ENCODE measurements at regions not wholly inside any gene's neighbourhood (a gene's known extent, or its start where the extent isn't known, plus 50 kb on each side); places are given as distances from the start of the nearest gene placed in this dataset.

DNA sequence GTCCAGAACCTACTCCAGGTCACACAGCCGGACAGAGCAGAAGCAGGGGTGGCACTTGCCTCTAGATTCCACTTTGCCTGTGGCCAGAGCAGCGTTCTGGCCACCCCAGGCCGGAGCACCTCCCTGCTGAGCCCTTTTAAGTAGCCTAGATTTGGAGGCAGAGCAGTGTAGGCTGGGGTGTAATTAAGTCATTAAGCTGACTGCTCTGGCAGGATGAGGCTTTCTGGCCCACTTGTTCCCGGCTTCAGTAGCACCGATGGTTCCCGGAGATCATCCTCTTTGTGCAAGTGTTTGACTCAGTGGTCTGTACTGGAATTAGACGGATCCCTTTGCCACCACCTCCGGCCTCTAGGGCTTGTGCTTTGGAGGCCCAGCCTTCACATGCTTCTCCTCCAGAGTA lies 281.9 kb upstream of the ANKRD55 start:
- DNase-seq (ENCODE audit: low read depth in 2 of 2), result no peak

DNA sequence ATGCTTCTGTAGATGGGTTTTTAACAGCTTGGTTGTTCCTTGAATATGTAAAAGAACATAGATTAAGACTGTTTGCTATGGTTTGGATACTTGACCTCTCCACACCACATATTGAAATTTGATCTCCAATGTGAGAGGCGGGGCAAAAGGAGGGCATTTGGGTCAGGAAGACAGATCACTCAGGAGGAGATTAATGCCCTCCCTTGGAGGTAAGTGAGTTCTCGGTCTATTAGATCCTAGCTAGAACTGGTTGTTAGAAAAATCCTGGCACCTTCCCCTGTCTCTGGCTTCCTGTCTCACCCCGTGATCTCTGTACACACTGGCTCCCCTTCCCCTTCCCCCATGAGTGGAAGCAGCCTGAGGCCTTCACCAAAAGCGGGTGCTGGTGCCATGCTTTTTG lies 281.1 kb upstream of the ANKRD55 start:
- DNase-seq (ENCODE audit: low read depth in 2 of 2), result no peak

DNA sequence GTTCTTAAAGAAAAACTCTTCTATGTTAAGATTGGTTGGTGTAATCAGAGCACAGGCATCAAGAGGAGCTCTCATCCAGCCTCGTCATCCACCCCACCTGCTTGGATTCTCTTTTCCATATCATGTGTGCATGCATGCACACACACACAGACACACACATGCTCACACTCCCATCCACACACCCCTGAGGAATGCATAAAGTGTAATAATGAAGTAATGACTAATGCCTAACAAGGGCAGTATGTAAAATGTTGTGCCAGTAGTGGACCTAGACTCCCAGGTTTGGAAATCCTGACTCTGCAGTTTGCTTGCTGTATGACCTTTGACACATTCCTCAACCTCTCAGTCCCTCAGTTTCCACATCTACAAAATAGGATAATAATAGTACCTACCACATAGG lies 280.0 kb upstream of the ANKRD55 start:
- DNase-seq (ENCODE audit: low read depth in 2 of 2), result no peak

DNA sequence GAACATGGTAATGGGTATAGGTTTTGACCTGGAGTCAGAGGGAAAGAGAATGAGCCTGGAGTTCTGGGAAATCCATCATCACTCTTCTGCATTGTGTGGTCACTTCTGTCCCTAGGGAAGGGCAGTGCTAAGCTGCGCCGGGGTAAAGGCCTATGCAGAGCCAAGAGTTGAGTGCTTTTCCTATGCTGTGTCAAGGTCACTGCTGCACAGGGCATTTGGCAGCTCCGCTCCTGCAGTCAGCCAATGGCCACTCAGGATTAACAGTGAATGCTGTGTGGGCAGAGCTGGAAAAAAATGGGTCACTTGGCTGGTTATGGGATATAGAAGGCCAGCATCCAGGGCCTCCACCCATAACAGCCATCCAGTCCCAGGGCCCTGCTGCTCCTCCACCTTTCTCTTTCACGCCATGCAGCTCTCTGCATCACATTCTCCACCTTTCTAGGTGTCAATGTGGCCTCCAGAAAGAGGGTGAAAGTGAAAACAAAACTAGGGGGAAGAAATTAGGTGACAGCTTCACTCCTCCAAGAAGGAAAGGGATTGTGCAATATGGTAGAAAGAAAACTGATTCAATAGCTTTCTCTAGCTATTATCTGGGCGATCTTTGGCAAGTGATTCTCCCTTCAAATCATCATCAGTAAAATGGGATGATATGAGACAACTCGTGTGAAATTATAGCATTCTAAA lies 279.3 kb upstream of the ANKRD55 start:
- DNase-seq (ENCODE audit: low read depth in 2 of 2), result no peak

DNA sequence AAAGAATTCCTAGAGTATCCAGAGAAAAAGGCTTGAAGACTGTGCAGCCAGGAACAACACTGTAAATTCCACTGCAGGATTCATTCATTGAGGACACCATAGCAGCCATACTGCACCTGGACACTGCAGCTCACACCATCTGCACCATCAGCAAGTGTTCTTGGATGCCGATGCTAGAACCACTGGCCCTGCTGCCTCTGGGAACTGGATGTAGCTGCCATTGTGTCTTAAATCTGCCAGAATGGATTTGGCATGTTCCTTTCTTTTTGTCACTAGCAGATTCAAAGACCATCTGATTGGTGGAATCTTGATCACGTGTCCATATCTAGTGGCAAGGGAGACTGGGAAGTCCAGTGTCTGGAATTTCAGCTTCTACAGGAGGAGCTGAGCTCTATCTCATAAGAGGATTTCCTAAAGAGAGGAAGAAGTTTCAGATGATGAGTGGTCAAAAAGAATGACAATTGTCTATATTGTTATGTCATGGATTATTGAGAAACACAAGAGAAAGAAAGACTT lies 278.3 kb upstream of the ANKRD55 start:
- no peak for DNase-seq (ENCODE audit: low read depth in 2 of 2)

DNA sequence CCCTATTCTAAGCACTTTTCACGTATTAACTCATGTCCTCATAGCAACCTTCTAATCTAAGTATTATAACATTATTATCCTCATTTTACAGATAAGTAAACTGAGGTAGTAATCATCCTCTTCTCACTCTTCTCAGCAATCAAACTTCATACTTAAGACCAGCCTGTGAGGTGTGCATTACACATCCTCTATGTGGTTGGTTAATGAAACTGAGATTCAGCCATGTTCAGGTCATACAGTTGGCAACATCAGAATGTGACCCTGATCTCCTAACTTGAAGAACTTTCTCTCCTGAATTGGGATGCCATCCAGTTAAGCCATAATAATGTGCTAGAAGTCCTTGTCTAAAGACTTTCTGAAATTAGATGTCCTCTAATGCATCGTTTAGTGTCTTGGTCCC lies 275.1 kb upstream of the ANKRD55 start:
- DNase-seq (ENCODE audit: low read depth in 2 of 2), result no peak

DNA sequence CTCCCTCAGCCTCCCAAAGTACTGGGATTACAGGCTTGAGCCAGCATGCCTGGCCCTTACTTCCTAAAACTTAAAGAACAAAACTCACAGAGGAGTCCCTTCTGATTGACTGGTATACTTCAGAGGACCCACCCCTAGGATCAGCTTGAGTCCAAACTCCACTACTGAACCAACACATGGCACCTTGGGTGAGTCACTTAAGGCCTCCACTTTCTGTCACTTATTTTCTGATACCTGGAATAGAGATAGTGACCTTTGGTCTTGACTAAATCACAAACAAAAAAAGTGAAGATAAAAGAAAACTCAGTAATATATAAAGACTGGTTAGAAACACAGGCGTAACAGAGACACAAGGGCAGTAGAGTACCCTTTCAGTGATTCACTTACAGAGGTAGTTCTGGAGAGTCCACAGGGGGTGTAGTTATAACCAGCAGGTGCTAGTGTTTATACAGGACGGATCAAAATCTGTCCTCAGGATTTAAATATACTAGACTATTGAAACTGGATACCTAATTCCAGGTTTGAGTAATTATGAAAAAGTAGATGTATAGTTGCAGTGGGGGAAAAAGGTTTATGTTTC lies 274.3 kb upstream of the ANKRD55 start:
- no peak for DNase-seq (ENCODE audit: low read depth in 2 of 2)

DNA sequence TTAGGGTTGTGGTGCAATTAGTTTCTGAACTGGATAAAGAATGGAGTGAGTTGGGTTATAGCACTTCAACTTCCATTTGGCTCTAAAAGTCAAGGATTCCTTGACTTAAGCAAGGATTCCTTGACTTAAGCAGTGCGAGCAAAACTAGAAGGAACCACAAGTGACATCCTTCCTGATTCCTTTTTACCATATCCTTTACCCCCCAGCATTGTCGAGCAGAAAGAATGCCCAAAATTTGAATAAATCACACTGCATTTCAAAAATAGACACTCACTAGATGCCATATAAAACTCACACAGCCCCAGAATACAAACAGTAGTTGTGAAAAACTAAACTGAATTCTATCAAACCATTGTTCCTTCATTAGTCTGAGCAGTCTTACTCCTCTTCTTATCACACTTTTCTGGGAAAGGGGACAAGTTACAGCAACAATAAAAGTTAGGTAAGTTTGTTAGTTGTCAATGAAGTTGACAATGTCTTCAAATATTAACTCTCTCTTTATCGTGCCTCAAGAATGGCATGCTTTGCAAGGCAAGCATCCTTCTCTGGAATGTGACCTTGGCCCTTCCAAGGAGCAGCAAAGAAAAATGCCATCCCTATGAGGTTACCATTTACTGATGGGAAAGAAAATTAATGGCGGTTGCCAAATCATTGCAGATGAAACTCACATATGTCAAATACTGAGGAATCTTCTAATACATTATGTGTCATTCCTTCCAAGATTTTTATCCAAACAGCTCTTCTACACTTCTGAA lies 273.3 kb upstream of the ANKRD55 start:
- no peak for DNase-seq (ENCODE audit: low read depth in 2 of 2)

DNA sequence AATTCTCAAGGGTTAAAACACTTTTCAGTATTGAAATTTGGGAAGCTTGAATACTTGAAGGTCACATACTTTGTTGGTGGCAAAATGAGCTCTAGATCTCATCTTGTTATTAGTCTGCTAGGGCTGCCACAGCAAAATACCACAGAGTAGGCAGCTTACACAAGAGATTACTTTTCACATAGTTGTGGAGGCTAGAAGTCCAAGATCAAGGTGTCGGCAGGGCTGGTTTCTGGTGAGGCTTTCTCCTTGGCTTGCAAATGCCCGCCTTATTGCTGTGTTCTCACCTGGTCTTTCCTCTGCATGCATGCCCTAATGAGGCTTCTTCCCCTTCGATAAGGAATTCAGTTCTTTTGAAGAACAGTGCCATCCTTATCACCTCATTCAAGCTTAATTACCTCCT lies 270.8 kb upstream of the ANKRD55 start:
- DNase-seq (ENCODE audit: low read depth in 2 of 2), result no peak

DNA sequence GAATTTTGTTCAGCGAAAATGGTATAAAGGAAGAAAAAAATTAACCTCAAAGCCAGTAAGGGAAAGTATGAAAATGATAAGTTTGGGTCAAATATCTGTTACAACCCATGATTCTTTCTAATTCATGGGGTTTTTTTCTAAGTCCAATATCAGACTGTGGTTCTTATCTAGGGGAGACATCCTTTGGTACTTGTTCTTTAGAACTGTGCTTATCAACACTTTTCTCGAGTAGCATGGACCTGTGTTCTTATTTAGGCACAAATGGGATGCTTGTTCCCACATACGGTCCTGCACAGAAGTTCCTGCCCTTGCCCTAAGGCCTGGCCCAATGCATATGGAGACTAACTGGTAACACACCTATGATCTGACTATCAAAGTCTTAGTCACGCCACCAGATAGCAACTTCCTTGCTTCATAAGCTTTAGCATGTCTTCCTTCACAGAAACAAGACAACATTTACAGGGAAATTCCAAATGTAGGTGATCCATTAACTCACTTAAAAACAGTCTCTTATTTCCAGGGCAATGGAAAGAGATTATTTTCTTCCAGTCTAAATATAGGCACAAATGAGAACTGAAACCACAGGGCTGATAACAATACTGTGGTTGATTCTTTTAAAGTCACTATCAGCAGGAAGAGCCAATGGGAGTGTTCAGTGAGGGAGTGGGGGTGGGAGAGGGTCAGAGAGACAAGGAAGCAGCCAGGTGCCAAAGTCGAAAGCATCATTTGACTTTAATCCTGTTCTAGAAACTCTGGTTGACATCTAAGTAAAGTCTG lies 268.8 kb upstream of the ANKRD55 start:
- no peak for DNase-seq (ENCODE audit: low read depth in 2 of 2)

DNA sequence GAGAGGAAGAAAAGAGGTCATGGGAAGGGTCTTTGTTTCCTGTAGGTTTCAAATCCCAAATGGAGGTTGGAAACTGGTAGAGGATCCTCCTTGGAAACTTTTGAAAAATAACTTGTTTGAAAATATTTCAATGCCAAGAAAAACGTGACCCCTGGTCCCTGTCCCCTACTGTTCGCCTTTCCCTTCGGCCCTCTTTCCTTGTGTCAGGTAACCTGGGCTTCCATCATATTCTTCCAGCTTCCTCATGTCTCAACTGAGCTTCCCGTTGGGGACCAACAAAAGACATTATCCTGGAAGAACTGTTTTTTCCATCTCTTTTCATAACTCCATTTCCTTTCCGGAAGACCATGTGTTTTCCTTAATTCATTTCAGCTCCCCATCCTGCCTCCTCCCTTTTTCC lies 266.8 kb upstream of the ANKRD55 start:
- no peak for DNase-seq (ENCODE audit: low read depth in 2 of 2)

DNA sequence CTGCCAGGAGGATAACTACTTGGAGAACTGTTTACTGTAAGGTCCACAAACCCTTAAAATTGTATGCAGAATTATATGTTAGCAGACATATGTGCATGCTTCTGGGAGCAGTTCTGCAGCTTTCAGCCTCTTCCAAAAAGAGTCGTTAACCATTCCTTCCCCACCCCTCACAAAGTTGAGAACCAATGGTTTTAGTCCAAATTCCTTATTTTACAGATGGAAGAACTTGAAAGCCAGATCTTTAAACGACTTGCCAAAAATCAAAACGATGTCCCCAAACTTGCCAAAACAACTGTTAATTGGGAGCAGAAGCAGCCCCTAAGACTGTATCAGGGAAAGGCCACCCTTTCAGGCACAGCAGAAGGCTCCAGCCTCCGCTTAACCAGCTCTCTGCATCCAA lies 266.4 kb upstream of the ANKRD55 start:
- DNase-seq (ENCODE audit: low read depth in 2 of 2), result no peak

DNA sequence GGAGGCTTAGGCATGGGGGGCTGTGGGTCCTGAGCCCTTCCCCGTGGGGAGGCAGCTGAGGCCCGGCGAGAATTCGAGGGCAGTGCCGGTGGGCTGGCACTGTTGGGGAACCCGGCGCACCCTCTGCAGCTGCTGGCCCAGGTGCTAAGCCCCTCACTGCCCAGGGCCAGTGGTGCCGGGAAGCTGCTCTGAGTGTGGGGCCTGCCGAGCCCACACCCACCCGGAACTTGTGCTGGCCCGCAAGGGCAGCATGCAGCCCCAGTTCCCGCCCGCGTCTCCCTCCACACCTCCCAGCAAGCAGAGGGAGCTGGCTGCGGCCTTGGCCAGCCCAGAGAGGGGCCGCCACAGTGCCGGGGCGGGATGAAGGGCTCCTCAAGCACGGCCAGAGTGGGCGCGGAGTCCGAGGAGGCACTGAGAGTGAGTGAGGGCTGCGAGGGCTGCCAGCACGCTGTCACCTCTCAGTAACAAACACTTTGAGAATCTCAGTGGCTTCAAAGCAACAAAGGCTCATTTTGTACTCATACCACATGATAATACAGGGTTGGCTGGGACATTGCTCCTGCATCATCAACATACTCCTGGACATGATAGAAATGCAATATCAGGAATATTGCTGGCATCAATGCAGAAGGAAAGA lies 265.7 kb upstream of the ANKRD55 start:
- no peak for DNase-seq (ENCODE audit: low read depth in 2 of 2)

DNA sequence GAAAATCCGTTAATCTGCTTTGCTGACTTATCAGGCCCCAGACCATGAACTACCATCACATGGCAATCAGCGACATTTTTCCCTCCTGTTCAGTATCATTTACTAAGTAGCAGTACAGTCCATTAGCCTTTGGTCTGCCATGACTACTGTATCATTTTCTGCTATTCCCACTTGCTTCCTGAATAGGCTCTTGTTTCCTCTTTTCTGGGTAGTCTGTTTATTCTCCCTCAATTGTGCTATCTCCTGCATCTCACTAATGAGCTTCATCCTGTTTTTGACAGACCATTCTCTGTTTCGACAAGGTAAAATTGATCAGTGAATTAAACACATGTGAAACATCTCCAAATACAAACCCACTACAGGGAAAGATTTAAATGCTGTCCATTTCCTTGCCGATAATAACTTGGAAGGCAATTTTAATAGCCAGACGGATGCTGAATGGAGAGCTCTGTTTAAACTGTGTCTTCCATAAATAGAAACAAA lies 263.5 kb upstream of the ANKRD55 start:
- DNase-seq (ENCODE audit: low read depth in 2 of 2), result no peak

DNA sequence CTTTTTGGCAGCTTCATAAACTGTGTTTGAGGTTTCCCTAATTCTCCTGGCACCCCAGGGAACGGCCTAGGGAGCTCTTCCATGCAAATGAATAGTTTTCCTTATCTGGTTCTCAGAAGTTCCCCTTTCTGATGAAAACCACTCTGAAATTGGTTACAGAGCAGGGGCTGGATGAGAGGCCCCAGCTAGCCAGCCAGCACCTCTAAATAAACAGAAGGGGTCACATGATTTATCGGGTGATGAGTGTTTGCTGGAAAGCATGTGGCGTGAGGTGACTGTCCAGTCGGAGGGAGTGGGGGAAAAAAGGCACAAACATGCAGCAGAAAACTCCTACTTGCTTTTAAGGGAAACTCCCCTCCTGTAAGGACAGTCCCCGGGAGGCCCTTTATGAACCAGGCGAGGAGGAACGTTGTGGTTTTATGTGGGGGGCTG lies 261.2 kb upstream of the ANKRD55 start:
- no peak for DNase-seq (ENCODE audit: low read depth in 2 of 2)

DNA sequence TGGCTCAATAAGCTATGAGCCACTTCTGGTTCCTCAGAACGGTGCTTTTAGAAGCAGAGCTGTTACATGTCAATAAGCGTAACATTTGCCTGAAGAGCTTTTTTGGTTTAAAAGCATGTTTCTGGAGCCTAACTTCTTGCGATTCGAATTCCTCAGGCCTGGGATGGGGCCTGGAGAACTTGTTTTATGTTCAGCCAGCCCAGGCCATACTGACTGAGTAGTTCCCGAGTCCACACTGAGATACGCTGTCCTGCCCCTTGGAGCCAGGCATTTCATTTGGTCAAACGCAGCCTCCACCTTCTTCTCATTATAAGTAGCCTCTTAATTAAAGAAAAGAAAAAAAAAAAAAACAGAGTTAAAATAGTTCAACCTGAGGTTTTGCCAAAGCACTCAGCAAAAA lies 260.6 kb upstream of the ANKRD55 start:
- no peak for DNase-seq (ENCODE audit: low read depth in 2 of 2)

DNA sequence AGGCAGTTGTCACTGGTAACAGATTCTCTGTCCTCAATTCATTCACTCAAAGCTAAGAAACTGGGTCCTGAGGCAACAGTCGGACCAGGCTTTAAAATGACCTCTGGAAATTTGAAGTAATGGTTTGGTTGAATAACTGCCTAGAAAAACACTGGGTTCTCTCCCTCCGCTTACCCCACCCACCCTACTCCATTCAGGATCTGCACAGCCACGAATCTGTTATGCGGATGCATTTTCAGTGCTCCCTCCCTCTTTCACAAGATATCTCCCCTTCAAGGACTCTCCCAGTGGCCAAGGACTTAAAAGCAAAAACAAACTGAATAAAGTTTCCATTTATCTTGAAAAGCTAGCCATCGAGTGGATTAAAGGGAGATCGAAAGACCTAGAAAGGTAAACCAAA lies 260.2 kb upstream of the ANKRD55 start:
- no peak for DNase-seq (ENCODE audit: low read depth in 2 of 2)

DNA sequence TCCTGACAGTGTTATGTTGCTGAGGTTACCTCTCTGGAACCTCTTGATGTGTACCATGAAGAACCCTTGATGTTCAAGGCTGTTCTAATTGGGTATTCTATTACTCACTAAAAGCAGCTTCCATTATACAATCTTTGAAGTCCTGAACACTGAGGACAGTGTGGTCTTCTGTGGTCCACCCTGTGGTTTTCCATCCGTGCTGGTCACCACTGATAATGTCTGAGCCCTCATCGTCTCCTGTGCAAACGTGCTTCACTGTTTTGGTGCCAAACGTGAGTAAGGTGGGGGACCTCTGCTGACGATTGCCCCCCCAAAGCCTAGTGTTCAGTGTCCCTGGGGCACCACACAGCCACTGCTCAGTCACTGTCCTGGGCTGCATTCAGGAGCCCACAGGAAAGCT lies 259.7 kb upstream of the ANKRD55 start:
- DNase-seq (ENCODE audit: low read depth in 2 of 2), result no peak

DNA sequence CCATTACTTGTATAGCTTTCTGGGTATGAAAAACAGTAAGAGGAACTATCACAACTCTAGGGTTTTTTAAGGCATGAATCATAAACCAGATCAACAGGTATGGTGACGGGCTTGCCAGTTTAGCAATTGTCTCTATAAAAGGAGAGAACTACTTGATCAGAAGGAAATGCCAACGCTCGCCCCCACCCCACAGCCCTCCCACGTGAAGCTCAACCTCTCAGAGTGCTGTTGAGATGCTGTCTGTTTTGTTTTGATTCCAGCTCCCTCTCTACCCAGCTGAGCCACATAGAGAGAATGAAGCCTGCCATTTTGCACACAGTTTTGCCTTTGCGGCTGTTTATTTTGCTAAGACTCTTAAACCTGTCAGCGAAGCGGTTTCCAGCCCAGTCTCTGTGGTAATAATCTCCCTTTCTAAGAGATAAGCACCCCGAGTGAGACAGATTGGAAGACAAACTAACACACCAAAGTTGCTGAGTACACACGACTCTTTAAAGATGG lies 257.9 kb upstream of the ANKRD55 start:
- no peak for DNase-seq (ENCODE audit: low read depth in 2 of 2)

DNA sequence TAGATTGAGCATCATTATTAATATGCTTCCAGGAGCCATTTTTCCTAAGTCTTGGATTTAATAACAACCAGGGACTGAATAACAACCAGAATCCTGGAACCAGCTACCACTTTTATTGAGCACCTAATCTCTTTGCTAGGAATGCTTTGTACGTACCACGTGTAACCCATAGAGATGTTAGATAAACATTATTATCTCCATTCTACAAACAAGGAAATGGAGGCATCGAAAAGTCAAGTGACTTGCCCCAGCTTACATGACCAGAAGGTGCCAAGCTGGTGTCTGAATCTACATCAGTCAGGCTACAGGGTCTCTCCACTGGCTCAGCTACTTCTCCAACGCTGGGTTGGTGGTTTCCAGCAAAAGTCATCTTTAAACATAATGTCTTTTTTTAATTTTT lies 256.1 kb upstream of the ANKRD55 start:
- DNase-seq (ENCODE audit: low read depth in 2 of 2), result no peak

DNA sequence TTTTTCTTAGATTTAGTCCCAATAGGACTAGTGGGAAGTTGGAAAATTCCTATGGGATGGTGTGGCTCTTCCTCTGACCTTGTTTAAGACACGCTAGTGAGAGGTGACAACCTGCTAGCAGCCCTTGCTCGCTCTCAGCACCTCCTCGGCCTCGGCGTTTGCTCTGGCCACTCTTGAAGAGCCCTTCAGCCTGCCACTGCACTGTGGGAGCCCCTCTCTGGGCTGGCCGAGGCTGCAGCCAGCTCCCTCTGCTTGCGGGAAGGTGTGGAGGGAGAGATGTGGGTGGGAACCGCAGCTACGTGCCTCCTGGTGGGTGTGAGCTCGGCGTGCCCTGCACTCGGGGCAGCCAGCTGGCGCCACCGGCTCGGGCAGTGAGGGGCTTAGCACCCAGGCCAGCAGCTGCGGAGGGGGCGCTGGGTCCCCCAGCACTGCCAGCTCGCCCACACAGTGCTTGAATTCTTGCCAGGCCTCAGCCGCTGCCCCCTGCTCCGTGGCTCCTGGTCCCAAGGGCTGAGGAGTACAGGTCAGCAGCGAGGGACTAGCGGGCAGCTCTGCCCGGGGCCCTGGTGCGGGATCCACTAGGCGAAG lies 254.5 kb upstream of the ANKRD55 start:
- DNase-seq (ENCODE audit: low read depth in 2 of 2), result no peak
